Endothelial cell of umbilical vein (primary cell): ENCODE measurements at regions not wholly inside any gene's neighbourhood (a gene's known extent, or its start where the extent isn't known, plus 50 kb on each side); places are given as distances from the start of the nearest gene placed in this dataset.

Experiments
- EZH2 ChIP-seq: IDR thresholded peaks from 2 replicates; pipeline ENCODE4 v1.6.1; 2012; ENCODE audit warnings: borderline replicate concordance, low read depth, mild to moderate bottlenecking, moderate library complexity, low read length, inconsistent platforms; ENCODE audit not compliant: severe bottlenecking
- JUN ChIP-seq: IDR thresholded peaks from 2 replicates; pipeline ENCODE4 v1.6.1; 2011; ENCODE audit warnings: borderline replicate concordance, low read depth; ENCODE audit not compliant: insufficient read length, insufficient read depth
- MYC ChIP-seq: IDR thresholded peaks from one replicate; pipeline ENCODE4 v1.6.1; 2011; ENCODE audit warnings: mild to moderate bottlenecking, low read depth, low read length
- POLR2A ChIP-seq: IDR thresholded peaks from 2 replicates; pipeline ENCODE4 v1.6.1; 2012; ENCODE audit warnings: low read depth, mild to moderate bottlenecking, control low read depth, low read length
- POLR2AphosphoS5 ChIP-seq: IDR thresholded peaks from 2 replicates; pipeline ENCODE4 v1.6.1; 2012; ENCODE audit warnings: low read depth, mild to moderate bottlenecking, control low read depth, low read length, moderate library complexity; ENCODE audit not compliant: insufficient read depth
- TF ChIP-seq, protein P1 (sequence below), 2 donors: IDR thresholded peaks; 1 replicate in 1 of 2; 2 replicates in 1 of 2; pipeline ENCODE4 v1.5.1; 2011; ENCODE audit warnings: low read length in 2 of 2, mild to moderate bottlenecking in 2 of 2, moderate library complexity in 2 of 2, control low read depth in 1 of 2, inconsistent platforms in 1 of 2, low read depth in 1 of 2; ENCODE audit not compliant: insufficient read depth in 1 of 2; ENCODE audit errors: extremely low read depth in 1 of 2

GRCh38 chrX:727738-728621 is 97.4 kb downstream of the SHOX start:
- no peak for TF ChIP-seq MYC
- no peak for TF ChIP-seq POLR2A
- TF ChIP-seq, protein P1, sequence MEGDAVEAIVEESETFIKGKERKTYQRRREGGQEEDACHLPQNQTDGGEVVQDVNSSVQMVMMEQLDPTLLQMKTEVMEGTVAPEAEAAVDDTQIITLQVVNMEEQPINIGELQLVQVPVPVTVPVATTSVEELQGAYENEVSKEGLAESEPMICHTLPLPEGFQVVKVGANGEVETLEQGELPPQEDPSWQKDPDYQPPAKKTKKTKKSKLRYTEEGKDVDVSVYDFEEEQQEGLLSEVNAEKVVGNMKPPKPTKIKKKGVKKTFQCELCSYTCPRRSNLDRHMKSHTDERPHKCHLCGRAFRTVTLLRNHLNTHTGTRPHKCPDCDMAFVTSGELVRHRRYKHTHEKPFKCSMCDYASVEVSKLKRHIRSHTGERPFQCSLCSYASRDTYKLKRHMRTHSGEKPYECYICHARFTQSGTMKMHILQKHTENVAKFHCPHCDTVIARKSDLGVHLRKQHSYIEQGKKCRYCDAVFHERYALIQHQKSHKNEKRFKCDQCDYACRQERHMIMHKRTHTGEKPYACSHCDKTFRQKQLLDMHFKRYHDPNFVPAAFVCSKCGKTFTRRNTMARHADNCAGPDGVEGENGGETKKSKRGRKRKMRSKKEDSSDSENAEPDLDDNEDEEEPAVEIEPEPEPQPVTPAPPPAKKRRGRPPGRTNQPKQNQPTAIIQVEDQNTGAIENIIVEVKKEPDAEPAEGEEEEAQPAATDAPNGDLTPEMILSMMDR (IDR thresholded peaks at IDR 0.05; ENCODE audit: extremely low read depth in 1 of 2, insufficient read depth in 1 of 2, low read depth in 1 of 2, low read length in 2 of 2) = no peak
- no peak for TF ChIP-seq POLR2AphosphoS5
- no peak for TF ChIP-seq EZH2
- no peak for TF ChIP-seq JUN
